Psoas muscle (tissue), 7 donors: ENCODE measurements at regions not wholly inside any gene's neighbourhood (a gene's known extent, or its start where the extent isn't known, plus 50 kb on each side); places are given as distances from the start of the nearest gene placed in this dataset.

Experiments
- ATAC-seq, 4 donors: fragments of 200-7000 bp; cut with Tn5 transposase; one replicate each; pipeline ENCODE4 v1.9.1; 2020; ENCODE audit warnings: moderate library complexity in 3 of 4, mild to moderate bottlenecking in 2 of 4
- DNase-seq, 2 donors: peaks; one replicate each; pipeline ENCODE4 v3.0.0-alpha.2; 2020
- H3K27ac ChIP-seq: fragments of 200-600 bp; one replicate; pipeline ENCODE4 v1.8.0; 2022
- H3K27me3 ChIP-seq, 3 donors: fragments of 200-600 bp in 1 of 3; one replicate each; pipeline versions ENCODE4 v1.6.1 to v1.8.0; 2013 to 2022; ENCODE audit warnings: low read length in 2 of 3, mild to moderate bottlenecking in 2 of 3, moderate library complexity in 1 of 3; ENCODE audit not compliant: insufficient read depth in 3 of 3
- H3K36me3 ChIP-seq, 2 donors: fragments of 200-600 bp in 1 of 2; one replicate each; pipeline versions ENCODE4 v1.6.1 to v1.8.0; 2013 to 2022; ENCODE audit warnings: low read depth in 1 of 2, mild to moderate bottlenecking in 1 of 2, moderate library complexity in 1 of 2; ENCODE audit not compliant: insufficient read depth in 1 of 2
- H3K4me1 ChIP-seq: fragments of 200-600 bp; one replicate; pipeline ENCODE4 v1.8.0; 2022
- H3K4me3 ChIP-seq: fragments of 200-600 bp; one replicate; pipeline ENCODE4 v1.8.0; 2022; ENCODE audit warnings: mild to moderate bottlenecking
- H3K9me3 ChIP-seq: fragments of 200-600 bp; one replicate; pipeline ENCODE4 v1.8.0; 2022
- WGBS, 3 donors: extraction: QIAGEN DNeasy Blood & Tissue Kit; methylation state at CpG; one replicate each; pipeline versions ENCODE4 v1.1.6 to v1.1.7; 2013; 5-methylcytosine and 5-hydroxymethylcytosine counted together
- intact Hi-C, 2 donors: fragments of 100-400 bp; cut with DNase I; formaldehyde crosslinking; loops; one replicate each; pipeline versions ENCODE4 v1.11.0 to v1.14.2; 2022
- TF ChIP-seq, protein P1 (sequence below): fragments of 200-600 bp; IDR thresholded peaks from one replicate; pipeline ENCODE4 v1.8.0; 2022; ENCODE audit warnings: antibody characterized with exemption
- donor health status: healthy with polysubstance abuse.
- donor health status: DM: no; HTN: no; CAD: no; lungs with moderate emphysema.
- donor health status: Bipolar disorder and iron deficiency.
- donor health status: healthy.
- donor health status: DM: yes; HTN: yes; CAD: no.
- donor health status: DM: no; HTN: no; CAD: no.
- donor health status: DM: yes; HTN: yes; CAD: no.

DNA sequence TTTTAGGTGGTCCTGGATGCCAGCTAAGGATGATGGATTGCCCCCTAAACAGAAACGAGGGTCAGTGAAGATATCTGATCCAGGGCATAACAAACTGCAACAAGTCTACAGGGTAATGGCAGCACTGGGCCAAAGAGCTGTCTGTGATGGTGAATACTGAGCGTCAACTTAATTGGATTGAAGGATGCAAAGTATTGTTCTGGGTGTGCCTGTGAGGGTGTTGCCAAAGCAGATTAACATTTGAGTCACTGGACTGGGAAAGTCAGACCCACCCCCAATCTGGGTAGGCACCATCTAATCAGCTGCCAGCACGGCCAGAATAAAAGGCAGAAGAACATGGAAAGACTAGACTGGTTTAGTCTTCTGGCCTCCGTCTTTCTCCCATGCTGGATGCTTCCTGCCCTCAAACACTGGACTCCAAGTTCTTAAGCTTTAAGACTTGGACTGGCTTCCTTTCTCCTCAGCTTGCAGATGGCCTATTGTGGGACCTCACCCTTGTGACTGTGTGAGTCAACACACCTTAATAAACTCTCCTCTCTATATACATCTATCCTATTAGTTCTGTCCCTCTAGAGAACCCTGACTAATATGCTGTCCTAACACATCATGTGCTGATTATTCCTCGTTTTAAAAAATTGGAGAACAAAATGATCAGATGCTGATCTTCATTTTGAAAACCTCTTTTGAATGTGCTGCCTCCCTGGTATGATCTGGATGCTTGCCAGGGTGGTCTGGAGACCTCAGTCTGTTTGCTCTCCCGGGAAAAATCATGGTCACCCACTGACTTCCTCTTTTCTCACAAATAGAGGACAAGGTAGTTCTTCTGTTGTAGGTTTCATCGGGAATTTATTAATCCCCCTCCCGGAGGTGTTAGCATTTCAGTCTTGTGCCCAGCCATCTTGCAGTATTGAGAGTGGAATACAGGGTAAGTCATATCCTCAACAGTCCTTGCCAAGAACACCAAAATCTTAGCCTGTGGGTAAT lies 234.7 kb downstream of the SETD4 start:
- ATAC-seq, result no peak

DNA sequence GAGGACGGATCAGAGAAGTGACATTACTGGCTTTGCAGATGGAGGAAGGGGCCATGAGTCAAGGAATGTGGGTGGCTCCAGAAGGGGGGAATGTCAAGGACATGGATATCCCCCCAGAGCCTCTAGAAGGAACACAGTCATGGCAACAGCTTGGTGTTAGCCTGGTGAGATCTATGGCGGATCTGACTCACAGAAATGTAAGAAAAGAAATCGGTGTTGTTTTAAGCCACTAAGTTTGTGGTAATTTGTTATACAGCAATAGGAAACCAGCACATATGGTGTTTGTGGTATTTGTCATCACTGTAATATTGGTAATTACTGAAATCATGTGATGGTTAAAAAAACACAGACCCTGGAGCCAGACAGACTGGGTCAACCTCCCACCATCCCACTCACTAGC lies 236.2 kb downstream of the SETD4 start:
- Histone ChIP-seq H3K4me1 (no peaks in the 10 kb centered on the region), H3K27me3 (peaks cover 0 to 9% (median 1%) of the 10 kb centered on the region in 3 donors), H3K9me3 (no peaks in the 10 kb centered on the region), H3K36me3 (no peaks in the 10 kb centered on the region), H3K4me3 (no peak overlapping the region), H3K27ac (no peak overlapping the region)
- no peak for ATAC-seq
- DNase-seq, result no peak
- 87 to 99% (median 91%) methylated on average over 3 of the region's 3 CpGs for WGBS, 3 donors
- intact Hi-C loops, result no loop called here
- TF ChIP-seq, protein P1, sequence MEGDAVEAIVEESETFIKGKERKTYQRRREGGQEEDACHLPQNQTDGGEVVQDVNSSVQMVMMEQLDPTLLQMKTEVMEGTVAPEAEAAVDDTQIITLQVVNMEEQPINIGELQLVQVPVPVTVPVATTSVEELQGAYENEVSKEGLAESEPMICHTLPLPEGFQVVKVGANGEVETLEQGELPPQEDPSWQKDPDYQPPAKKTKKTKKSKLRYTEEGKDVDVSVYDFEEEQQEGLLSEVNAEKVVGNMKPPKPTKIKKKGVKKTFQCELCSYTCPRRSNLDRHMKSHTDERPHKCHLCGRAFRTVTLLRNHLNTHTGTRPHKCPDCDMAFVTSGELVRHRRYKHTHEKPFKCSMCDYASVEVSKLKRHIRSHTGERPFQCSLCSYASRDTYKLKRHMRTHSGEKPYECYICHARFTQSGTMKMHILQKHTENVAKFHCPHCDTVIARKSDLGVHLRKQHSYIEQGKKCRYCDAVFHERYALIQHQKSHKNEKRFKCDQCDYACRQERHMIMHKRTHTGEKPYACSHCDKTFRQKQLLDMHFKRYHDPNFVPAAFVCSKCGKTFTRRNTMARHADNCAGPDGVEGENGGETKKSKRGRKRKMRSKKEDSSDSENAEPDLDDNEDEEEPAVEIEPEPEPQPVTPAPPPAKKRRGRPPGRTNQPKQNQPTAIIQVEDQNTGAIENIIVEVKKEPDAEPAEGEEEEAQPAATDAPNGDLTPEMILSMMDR, result no peak

More for the DNA sequence above, 234.7 kb downstream of the SETD4 start:
- TF ChIP-seq, protein P1, result no peak
- intact Hi-C loops, result no loop called here
- Histone ChIP-seq H3K36me3 (no peaks in the 10 kb centered on the region), H3K27me3 (peaks cover 0 to 9% (median 0%) of the 10 kb centered on the region in 3 donors), H3K27ac (no peak overlapping the region), H3K4me3 (no peak overlapping the region), H3K4me1 (no peaks in the 10 kb centered on the region), H3K9me3 (no peaks in the 10 kb centered on the region)
- no peak for DNase-seq
- WGBS, 3 donors, result 70 to 72% (median 71%) methylated on average over 8 of the region's 8 CpGs

DNA sequence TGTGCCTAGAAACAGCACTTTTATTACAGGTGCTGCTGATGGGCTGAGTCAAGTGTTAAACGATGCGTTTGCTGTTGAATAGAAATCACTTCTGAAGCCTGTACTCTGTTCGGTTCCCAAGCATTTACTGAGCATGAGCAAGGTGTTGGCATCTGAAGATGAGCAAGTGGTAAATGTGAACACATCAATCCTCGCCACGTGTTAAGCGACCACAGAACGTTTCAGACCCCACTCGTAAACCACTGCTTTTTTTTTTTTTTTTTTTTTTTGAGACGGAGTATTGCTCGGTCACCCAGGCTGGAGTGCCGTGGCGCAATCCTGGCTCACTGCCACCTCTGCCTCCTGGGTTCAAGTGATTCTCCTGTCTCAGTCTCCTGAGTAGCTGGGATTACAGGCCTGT lies 241.2 kb downstream of the SETD4 start:
- intact Hi-C loops, result no loop called here
- ATAC-seq (no peak), DNase-seq (no peak)
- H3K27me3 ChIP-seq, result peaks cover 0 to 1% (median 0%) of the 10 kb centered on the region in 3 donors
- H3K4me1 ChIP-seq, result no peaks in the 10 kb centered on the region
- no peak overlapping the region for H3K4me3 ChIP-seq
- H3K36me3 ChIP-seq, result no peaks in the 10 kb centered on the region
- TF ChIP-seq, protein P1, result no peak
- WGBS, 3 donors, result 86 to 90% (median 87%) methylated on average over 11 to 12 of the region's 12 CpGs
- H3K9me3 ChIP-seq, result no peaks in the 10 kb centered on the region
- no peak overlapping the region for H3K27ac ChIP-seq

DNA sequence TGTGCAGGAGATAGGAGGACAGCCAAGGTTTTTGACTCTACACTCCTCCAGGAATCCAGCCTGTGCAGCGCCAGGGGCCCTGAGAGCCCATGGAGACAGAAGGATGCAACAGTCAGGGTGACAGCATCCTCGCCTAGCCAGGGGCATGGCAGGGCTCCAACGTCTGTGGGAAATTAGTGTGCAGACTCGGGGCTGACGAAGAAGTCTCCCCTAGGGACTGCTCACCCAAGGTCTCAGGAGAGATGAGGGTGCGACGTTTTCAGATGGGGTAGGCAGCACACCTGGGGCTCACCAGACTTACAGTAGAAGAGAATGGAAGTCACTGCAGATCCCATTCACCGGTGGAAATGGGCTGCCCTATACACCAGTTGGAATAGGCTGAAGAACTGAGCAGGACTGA lies 241.7 kb downstream of the SETD4 start:
- no peak for ATAC-seq

More for the DNA sequence above, 241.7 kb downstream of the SETD4 start:
- TF ChIP-seq, protein P1, result no peak
- Histone ChIP-seq H3K27me3 (peaks cover 0 to 1% (median 0%) of the 10 kb centered on the region in 3 donors), H3K9me3 (no peaks in the 10 kb centered on the region), H3K27ac (no peak overlapping the region), H3K4me3 (no peak overlapping the region), H3K36me3 (no peaks in the 10 kb centered on the region), H3K4me1 (no peaks in the 10 kb centered on the region)
- intact Hi-C loops, result no loop called here
- 78 to 81% (median 80%) methylated on average over 8 of the region's 8 CpGs for whole genome bisulfite sequencing, 3 donors
- no peak for DNase-seq
